Heart right ventricle (tissue), 16 donors: ENCODE measurements at regions not wholly inside any gene's neighbourhood (a gene's known extent, or its start where the extent isn't known, plus 50 kb on each side); places are given as distances from the start of the nearest gene placed in this dataset.
"Not testable (repeated sequence)": the region's sequence is repeated elsewhere in the genome, so short reads cannot be mapped to it uniquely, and the experiment has no call there.

ENCODE experiments used
- ATAC-seq, 8 donors: fragments of 200-7000 bp; cut with Tn5 transposase; one replicate each; pipeline ENCODE4 v1.9.1; 2020; ENCODE audit warnings: mild to moderate bottlenecking in 8 of 8, moderate library complexity in 8 of 8, moderate number of reproducible peaks in 1 of 8
- DNase-seq, 2 donors: peaks; one replicate each; pipeline ENCODE4 v3.0.0-alpha.2; 2020
- H3K27ac ChIP-seq, 10 donors: fragments of 200-600 bp; sonication (generic) in 2 of 10; one replicate each; pipeline versions ENCODE4 v1.5.0 to v1.8.0; 2020 to 2022; ENCODE audit warnings: mild to moderate bottlenecking in 3 of 10
- H3K27me3 ChIP-seq, 7 donors: fragments of 200-600 bp; one replicate each; pipeline ENCODE4 v1.8.0; 2021 to 2022; ENCODE audit warnings: mild to moderate bottlenecking in 2 of 7
- H3K36me3 ChIP-seq, 9 donors: fragments of 200-600 bp; sonication (generic) in 1 of 9; one replicate each; pipeline versions ENCODE4 v1.5.0 to v1.8.0; 2020 to 2022; ENCODE audit warnings: mild to moderate bottlenecking in 2 of 9
- H3K4me1 ChIP-seq, 9 donors: fragments of 200-600 bp; sonication (generic) in 1 of 9; one replicate each; pipeline versions ENCODE4 v1.5.0 to v1.8.0; 2020 to 2022; ENCODE audit warnings: mild to moderate bottlenecking in 4 of 9
- H3K4me3 ChIP-seq, 10 donors: fragments of 200-600 bp; sonication (generic) in 2 of 10; one replicate each; pipeline versions ENCODE4 v1.5.0 to v1.8.0; 2020 to 2022; ENCODE audit warnings: mild to moderate bottlenecking in 7 of 10, moderate library complexity in 2 of 10
- H3K9me3 ChIP-seq, 11 donors: fragments of 200-600 bp in 10 of 11; sonication (generic) in 2 of 11; one replicate each; pipeline versions ENCODE4 v1.5.0 to v1.8.0; 2013 to 2022; ENCODE audit warnings: mild to moderate bottlenecking in 2 of 11, control low read depth in 1 of 11, moderate library complexity in 1 of 11
- WGBS, 2 donors: extraction: QIAGEN DNeasy Blood & Tissue Kit; methylation state at CpG; one replicate each; pipeline ENCODE4 v1.1.7; 2013; ENCODE audit warnings: inconsistent platforms in 1 of 2; 5-methylcytosine and 5-hydroxymethylcytosine counted together
- intact Hi-C, 10 donors: fragments of 100-400 bp; cut with DNase I; formaldehyde crosslinking; loops; one replicate each; pipeline versions ENCODE4 v1.11.1 to v1.14.2; 2022
- TF ChIP-seq, protein P1 (sequence below), 9 donors: fragments of 200-600 bp; sonication (generic) in 2 of 9; IDR thresholded peaks; one replicate each; pipeline versions ENCODE4 v1.5.0 to v1.8.0; 2021 to 2022; ENCODE audit warnings: antibody characterized with exemption in 9 of 9, mild to moderate bottlenecking in 5 of 9, moderate library complexity in 1 of 9
- donor health status: Arrhythmogenic right ventricular cardiomyopathy.
- donor health status: ischemic (EF 13 %, LVEDD 7.1; RV severe dilation, severe dysfunction).
- donor health status: healthy with polysubstance abuse.
- donor health status: DM: no; HTN: yes; CAD: no.
- donor health status: DM: no; HTN: no; CAD: no.
- donor health status: ischemic (EF 25% LVEDD 6.9; RV normal size, moderate dysfunction).
- donor health status: ischemic (EF 25% LVEDD 5.7; RV mildly dilated, moderate dysfunction).
- donor health status: healthy.
- donor health status: DM: yes; HTN: yes; CAD: no.
- donor health status: Ischemic cardiomyopathy.
- donor health status: ischemic (EF 35%, LVEDD 5.7; RV mildly dilated, moderate dysfunction).
- donor health status: nonischemic (EF 11% LVEDD 7.7; RV severe dilation, severe dysfunction).
- donor health status: DM: yes; HTN: yes; CAD: no.
- donor health status: PGD.
- donor health status: ischemic (EF 29% LVEDD 5.4; RV normal size, mild dysfunction).
- donor health status: nonischemic (EF 23%, LVEDD 6.1; RV moderate dilation, normal function).

DNA sequence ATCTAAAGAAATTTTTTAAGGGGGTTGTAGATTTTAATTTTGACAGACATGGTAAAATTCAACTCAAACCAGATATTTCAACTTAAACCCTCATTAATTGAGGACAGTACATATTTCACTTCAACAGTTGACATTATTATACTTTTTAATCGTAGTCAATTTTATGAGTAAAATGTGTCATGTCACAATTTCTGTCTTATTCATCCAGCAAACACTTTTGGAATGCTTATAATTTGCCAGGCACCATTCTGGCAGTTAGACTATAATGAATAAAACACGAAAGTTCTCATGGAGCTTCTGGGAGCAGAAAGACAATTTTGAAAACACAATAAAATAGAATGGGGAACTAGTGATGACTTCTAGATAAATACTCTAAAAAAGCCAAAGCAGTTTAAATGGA, 1094.8 kb downstream of the SUCLG1 start:
- H3K4me3 ChIP-seq, result no peak overlapping the region
- H3K27ac ChIP-seq, result no peak overlapping the region
- H3K9me3 ChIP-seq, result no peaks in the 10 kb centered on the region
- H3K27me3 ChIP-seq, result no peaks in the 10 kb centered on the region
- intact Hi-C loops, result no loop called here
- H3K36me3 ChIP-seq, result no peaks in the 10 kb centered on the region
- DNase-seq, result no peak
- 68 to 69% methylated on average over 2 of the region's 2 CpGs for WGBS, 2 donors
- no peak for ATAC-seq
- TF ChIP-seq, protein P1, sequence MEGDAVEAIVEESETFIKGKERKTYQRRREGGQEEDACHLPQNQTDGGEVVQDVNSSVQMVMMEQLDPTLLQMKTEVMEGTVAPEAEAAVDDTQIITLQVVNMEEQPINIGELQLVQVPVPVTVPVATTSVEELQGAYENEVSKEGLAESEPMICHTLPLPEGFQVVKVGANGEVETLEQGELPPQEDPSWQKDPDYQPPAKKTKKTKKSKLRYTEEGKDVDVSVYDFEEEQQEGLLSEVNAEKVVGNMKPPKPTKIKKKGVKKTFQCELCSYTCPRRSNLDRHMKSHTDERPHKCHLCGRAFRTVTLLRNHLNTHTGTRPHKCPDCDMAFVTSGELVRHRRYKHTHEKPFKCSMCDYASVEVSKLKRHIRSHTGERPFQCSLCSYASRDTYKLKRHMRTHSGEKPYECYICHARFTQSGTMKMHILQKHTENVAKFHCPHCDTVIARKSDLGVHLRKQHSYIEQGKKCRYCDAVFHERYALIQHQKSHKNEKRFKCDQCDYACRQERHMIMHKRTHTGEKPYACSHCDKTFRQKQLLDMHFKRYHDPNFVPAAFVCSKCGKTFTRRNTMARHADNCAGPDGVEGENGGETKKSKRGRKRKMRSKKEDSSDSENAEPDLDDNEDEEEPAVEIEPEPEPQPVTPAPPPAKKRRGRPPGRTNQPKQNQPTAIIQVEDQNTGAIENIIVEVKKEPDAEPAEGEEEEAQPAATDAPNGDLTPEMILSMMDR (IDR thresholded peaks at IDR 0.05), result no peak
- H3K4me1 ChIP-seq, result no peaks in the 10 kb centered on the region

DNA sequence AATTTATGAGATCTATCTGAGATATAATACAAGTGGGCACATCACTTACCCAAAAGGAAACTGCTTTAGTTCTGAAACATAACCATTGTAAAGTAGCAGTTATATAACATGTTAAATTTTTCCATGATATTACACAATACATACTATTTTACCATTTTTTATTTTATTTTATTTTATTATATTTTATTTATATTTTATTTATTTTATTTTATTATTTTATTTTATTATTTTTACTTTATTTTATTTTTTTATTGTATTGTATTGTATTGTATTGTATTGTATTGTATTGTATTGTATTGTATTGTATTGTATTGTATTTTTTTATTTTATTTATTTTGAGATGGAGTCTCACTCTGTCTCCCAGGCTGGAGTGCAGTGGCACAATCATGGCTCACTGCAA, 1095.9 kb downstream of the SUCLG1 start:
- H3K9me3 ChIP-seq, ATAC-seq, intact Hi-C loops: not testable (repeated sequence)

DNA sequence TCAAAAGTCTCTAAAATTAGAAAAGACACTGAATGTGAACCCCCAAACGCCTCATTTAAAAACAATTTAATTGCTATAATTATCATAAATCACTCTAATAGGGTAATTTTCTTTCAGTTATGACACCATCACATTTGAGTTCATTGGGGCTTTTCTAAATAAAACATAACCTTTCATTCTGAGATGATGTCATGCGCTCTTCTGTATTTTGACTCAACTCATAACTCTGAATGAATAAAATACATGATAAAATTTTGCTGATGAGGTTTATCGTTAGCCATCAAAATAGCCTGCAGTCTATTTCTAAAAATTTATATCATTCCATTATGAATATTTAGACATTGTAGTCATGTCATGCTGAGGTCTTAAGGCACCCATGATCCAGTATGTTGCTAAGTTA, 1099.7 kb downstream of the SUCLG1 start:
- Histone ChIP-seq H3K4me1 (no peaks in the 10 kb centered on the region), H3K36me3 (no peaks in the 10 kb centered on the region), H3K9me3 (peaks cover 0 to 7% (median 0%) of the 10 kb centered on the region in 11 donors), H3K4me3 (no peak overlapping the region), H3K27me3 (no peaks in the 10 kb centered on the region), H3K27ac (no peak overlapping the region)
- intact Hi-C loops, result no loop called here
- DNase-seq (no peak), ATAC-seq (no peak)
- 89 to 91% methylated on average over 3 of the region's 3 CpGs for WGBS, 2 donors
- TF ChIP-seq, protein P1 (IDR thresholded peaks at IDR 0.05), result no peak

More for the DNA sequence above, 1095.9 kb downstream of the SUCLG1 start:
- not testable (repeated sequence) for DNase-seq, H3K27ac ChIP-seq, H3K27me3 ChIP-seq, H3K4me3 ChIP-seq, H3K4me1 ChIP-seq, H3K36me3 ChIP-seq

DNA sequence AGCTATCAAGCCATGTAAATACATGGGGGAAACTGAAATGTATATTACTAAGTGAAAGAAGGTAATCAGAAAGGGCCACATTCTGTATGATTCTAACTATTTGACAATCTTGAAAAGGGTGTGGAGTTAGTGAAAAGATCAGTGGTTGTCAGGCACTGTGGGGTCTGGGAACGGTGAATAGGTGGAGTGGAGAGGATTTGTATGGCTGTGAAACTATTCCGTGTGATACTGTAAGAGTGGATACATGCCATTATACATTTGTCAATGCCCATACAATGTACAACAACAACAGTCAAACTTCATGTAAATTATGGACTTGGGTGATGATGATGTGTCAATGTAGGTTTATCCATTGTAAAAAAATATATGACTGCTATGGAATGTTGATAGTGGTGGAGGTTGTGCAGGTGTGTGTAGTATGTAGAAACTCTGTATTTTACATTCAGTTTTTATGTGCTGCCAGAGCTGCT, 1116.2 kb downstream of the SUCLG1 start:
- intact Hi-C loops, result no loop called here
- Histone ChIP-seq H3K27me3 (no peaks in the 10 kb centered on the region), H3K27ac (no peak overlapping the region), H3K4me3 (no peak overlapping the region), H3K9me3 (peaks cover 0 to 11% (median 0%) of the 10 kb centered on the region in 11 donors), H3K4me1 (no peaks in the 10 kb centered on the region), H3K36me3 (no peaks in the 10 kb centered on the region)
- TF ChIP-seq, protein P1 (IDR thresholded peaks at IDR 0.05), result no peak
- no peak for DNase-seq
- 77 to 85% methylated on average over 2 of the region's 2 CpGs for WGBS, 2 donors
- no peak for ATAC-seq

DNA sequence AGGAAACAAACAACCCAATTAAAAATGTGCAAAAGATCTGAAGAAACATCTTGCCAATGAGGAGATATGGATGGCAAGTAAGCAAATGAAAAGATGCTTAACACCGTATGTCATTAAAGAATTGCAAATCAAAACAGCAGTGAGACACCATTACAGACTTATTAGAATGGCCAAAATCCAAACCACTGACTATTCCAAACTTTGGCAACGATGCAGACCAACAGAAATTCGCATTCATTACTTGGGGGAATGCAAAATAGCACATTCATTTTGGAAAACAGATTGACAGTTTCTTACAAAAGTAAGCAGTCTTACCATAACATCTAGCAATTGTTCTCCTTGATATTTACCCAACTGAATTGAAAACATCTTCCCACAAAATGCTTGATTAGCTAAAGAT, 1118.7 kb downstream of the SUCLG1 start:
- Histone ChIP-seq H3K36me3 (no peaks in the 10 kb centered on the region), H3K9me3 (peaks cover 0 to 8% (median 0%) of the 10 kb centered on the region in 11 donors), H3K27me3 (no peaks in the 10 kb centered on the region), H3K4me1 (no peaks in the 10 kb centered on the region), H3K27ac (no peak overlapping the region), H3K4me3 (no peak overlapping the region)
- intact Hi-C loops, result no loop called here
- DNase-seq, result no peak
- ATAC-seq, result no peak
- TF ChIP-seq, protein P1 (IDR thresholded peaks at IDR 0.05), result no peak
- WGBS, 2 donors, result 94 to 95% methylated on average over 3 of the region's 3 CpGs

DNA sequence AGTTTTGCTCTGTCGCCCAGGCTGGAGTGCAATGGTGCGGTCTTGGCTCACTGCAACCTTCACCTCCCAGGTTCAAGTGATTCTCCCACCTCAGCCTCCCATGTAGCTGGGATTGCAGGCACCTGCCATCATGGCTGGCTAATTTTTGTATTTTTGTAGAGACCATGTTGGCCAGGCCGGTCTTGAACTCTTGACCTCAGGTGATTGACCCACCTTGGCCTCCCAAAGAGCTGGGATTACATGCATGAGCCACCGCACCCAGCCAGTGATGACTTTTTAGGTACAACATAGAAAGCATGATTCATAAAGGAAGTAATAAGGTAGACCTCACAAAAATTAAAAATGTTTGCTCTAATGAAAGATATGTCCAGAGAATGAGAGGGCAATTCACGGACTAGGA, 1119.1 kb downstream of the SUCLG1 start:
- H3K27ac ChIP-seq, intact Hi-C loops, H3K4me3 ChIP-seq, H3K27me3 ChIP-seq, H3K4me1 ChIP-seq, H3K9me3 ChIP-seq, ATAC-seq, DNase-seq, H3K36me3 ChIP-seq: not testable (repeated sequence)
- 91 to 93% methylated on average over 5 of the region's 5 CpGs for WGBS, 2 donors
